Lung (tissue), 11 donors: ENCODE measurements at regions not wholly inside any gene's neighbourhood (a gene's known extent, or its start where the extent isn't known, plus 50 kb on each side); places are given as distances from the start of the nearest gene placed in this dataset.

Experiments
- ATAC-seq: fragments of 200-7000 bp; cut with Tn5 transposase; one replicate; pipeline ENCODE4 v1.9.1; 2020; ENCODE audit warnings: moderate number of reproducible peaks; ENCODE audit not compliant: insufficient read depth, low FRiP score
- DNase-seq, 3 donors: peaks; one replicate each; pipeline ENCODE4 v3.0.0-alpha.2; 2013 to 2017
- H3K27ac ChIP-seq, 2 donors: one replicate each; pipeline ENCODE4 v1.5.1; 2013; ENCODE audit warnings: mild to moderate bottlenecking in 2 of 2, moderate library complexity in 2 of 2, control low read depth in 1 of 2, inconsistent platforms in 1 of 2, low read depth in 1 of 2, low read length in 1 of 2
- H3K27me3 ChIP-seq, 3 donors: one replicate each; pipeline ENCODE4 v1.5.1; 2013; ENCODE audit warnings: low read length in 2 of 3; ENCODE audit not compliant: control insufficient read depth in 3 of 3, insufficient read depth in 3 of 3
- H3K36me3 ChIP-seq, 4 donors: one replicate each; pipeline ENCODE4 v1.5.1; 2013; ENCODE audit warnings: low read length in 4 of 4, mild to moderate bottlenecking in 1 of 4, moderate library complexity in 1 of 4; ENCODE audit not compliant: control insufficient read depth in 4 of 4, insufficient read depth in 4 of 4
- H3K4me1 ChIP-seq, 5 donors: one replicate each; pipeline ENCODE4 v1.5.1; 2013; ENCODE audit warnings: low read length in 5 of 5, mild to moderate bottlenecking in 2 of 5, moderate library complexity in 1 of 5; ENCODE audit not compliant: control insufficient read depth in 5 of 5, insufficient read depth in 5 of 5
- H3K4me3 ChIP-seq: one replicate; pipeline ENCODE4 v1.5.1; 2013; ENCODE audit warnings: mild to moderate bottlenecking, control low read depth, moderate library complexity
- H3K9ac ChIP-seq, 2 donors: one replicate each; pipeline ENCODE4 v1.5.1; 2013; ENCODE audit warnings: low read length in 2 of 2, control low read depth in 1 of 2; ENCODE audit not compliant: insufficient read depth in 1 of 2
- H3K9me3 ChIP-seq, 4 donors: one replicate each; pipeline ENCODE4 v1.5.1; 2013; ENCODE audit warnings: low read length in 3 of 4, mild to moderate bottlenecking in 1 of 4, moderate library complexity in 1 of 4; ENCODE audit not compliant: control insufficient read depth in 4 of 4, insufficient read depth in 3 of 4
- WGBS, 2 donors: extraction: QIAGEN DNeasy Blood & Tissue Kit; methylation state at CpG; one replicate each; pipeline ENCODE4 v1.1.7; 2013; 5-methylcytosine and 5-hydroxymethylcytosine counted together
- TF ChIP-seq, protein P1 (sequence below): IDR thresholded peaks from 2 replicates; pipeline ENCODE4 v1.5.1; 2012; ENCODE audit warnings: mild to moderate bottlenecking; ENCODE audit errors: control extremely low read depth, extremely low read depth
- donor health status: control.
- donor health status: control.
- donor health status: Bipolar disorder and iron deficiency.
- donor health status: healthy.
- donor health status: DM: yes; HTN: yes; CAD: no.

DNA sequence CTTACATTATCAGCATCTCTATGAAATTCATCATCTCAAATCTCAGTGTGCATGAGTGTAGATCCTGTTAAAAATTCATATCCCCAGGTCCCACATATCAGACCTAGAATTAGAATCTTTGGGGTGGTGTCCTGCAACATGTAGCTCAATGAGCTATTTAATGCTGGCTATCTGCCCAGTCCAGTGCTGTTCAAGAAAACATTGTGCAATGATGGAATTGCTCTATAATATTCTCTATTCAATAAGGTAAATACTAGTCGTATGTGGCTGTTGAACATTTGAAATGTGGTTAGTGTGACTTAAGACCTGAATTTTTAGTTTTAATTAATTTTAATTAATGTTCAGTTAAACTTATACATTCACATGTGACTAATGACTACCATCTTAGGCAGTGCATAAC lies 127.4 kb downstream of the NOL4 start:
- Histone ChIP-seq H3K9ac (no peak overlapping the region), H3K27ac (no peak overlapping the region), H3K4me3 (no peak overlapping the region), H3K4me1 (no peaks in the 10 kb centered on the region), H3K36me3 (no peaks in the 10 kb centered on the region), H3K27me3 (no peaks in the 10 kb centered on the region), H3K9me3 (no peaks in the 10 kb centered on the region)
- ATAC-seq (no peak), DNase-seq (peak in 1 of 3 donors; percentile 44)
- TF ChIP-seq, protein P1, sequence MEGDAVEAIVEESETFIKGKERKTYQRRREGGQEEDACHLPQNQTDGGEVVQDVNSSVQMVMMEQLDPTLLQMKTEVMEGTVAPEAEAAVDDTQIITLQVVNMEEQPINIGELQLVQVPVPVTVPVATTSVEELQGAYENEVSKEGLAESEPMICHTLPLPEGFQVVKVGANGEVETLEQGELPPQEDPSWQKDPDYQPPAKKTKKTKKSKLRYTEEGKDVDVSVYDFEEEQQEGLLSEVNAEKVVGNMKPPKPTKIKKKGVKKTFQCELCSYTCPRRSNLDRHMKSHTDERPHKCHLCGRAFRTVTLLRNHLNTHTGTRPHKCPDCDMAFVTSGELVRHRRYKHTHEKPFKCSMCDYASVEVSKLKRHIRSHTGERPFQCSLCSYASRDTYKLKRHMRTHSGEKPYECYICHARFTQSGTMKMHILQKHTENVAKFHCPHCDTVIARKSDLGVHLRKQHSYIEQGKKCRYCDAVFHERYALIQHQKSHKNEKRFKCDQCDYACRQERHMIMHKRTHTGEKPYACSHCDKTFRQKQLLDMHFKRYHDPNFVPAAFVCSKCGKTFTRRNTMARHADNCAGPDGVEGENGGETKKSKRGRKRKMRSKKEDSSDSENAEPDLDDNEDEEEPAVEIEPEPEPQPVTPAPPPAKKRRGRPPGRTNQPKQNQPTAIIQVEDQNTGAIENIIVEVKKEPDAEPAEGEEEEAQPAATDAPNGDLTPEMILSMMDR: no peak
- WGBS, 2 donors: 44 to 67% methylated on average over 1 of the region's 1 CpG

DNA sequence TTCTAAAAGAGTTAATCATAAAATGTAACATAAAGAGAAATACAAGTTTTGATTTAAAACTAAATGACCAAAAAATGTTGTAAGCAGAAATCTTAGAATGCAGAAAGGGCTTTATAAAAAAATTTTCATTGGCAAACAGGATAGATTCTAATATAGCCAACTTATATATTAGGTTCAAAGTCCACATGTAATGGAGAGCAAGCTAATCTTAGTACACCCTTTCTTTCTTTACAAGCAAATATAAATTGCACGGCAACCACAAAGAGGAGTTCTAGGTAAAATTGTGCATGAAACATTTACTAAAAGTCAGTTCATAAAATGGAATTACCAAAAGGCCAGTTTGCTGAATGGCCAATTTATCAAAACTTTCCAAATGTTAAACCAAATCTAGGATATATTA lies 130.6 kb downstream of the NOL4 start:
- TF ChIP-seq, protein P1: no peak
- 76 to 91% methylated on average over 1 of the region's 1 CpG for WGBS, 2 donors

DNA sequence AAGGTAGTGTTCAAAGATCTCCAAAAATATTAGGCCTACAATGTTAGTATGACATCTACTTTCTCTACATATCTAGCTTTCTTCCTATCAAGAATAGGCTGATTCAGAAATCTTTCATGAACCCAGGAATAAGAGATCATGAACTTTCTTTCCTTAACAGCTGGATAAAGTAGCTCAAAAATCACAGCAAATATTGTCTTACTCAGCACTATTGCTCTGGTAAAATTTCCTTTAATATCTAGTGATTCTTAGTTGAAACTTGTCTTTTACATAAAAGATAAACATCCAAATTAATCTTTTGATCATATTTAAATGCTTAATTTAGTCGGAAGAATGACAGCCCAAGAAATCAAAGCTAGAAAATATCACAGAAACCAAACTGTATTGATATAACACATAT lies 131.9 kb downstream of the NOL4 start:
- TF ChIP-seq, protein P1: no peak
- WGBS, 2 donors: 82 to 84% methylated on average over 1 of the region's 1 CpG

More for the DNA sequence above, 130.6 kb downstream of the NOL4 start:
- Histone ChIP-seq H3K27me3 (no peaks in the 10 kb centered on the region), H3K4me3 (no peak overlapping the region), H3K9ac (no peak overlapping the region), H3K4me1 (no peaks in the 10 kb centered on the region), H3K27ac (no peak overlapping the region), H3K36me3 (no peaks in the 10 kb centered on the region), H3K9me3 (no peaks in the 10 kb centered on the region)
- ATAC-seq (no peak), DNase-seq (no peak)

DNA sequence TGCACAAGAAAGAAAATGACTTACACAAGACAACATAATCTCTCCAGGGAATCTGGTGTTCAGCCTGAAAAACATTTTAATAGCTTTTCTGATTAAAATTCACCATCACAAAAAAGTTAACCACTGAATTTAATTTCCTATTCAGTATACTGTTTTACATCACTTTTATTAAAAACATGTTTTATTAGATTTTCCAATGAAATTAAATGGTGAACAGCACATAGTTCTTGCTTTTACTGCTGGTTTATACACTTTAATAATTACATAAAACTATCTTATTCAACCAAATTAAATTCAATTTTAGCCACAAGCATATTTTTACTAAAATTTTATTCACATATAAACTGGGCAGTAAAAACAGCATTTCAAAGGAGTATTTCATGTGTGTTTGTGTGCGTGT lies 138.3 kb downstream of the NOL4 start:
- H3K27ac ChIP-seq: no peak overlapping the region
- no peak overlapping the region for H3K4me3 ChIP-seq
- H3K36me3 ChIP-seq: no peaks in the 10 kb centered on the region
- DNase-seq: no peak
- 5 to 42% methylated on average over 1 of the region's 1 CpG for WGBS, 2 donors
- no peak for ATAC-seq
- no peaks in the 10 kb centered on the region for H3K4me1 ChIP-seq
- H3K9ac ChIP-seq: no peak overlapping the region
- no peaks in the 10 kb centered on the region for H3K9me3 ChIP-seq
- H3K27me3 ChIP-seq: no peaks in the 10 kb centered on the region
- TF ChIP-seq, protein P1: no peak

More for the DNA sequence above, 131.9 kb downstream of the NOL4 start:
- ATAC-seq (no peak), DNase-seq (no peak)
- H3K9ac ChIP-seq: no peak overlapping the region
- no peak overlapping the region for H3K4me3 ChIP-seq
- no peaks in the 10 kb centered on the region for H3K27me3 ChIP-seq
- H3K9me3 ChIP-seq: no peaks in the 10 kb centered on the region
- no peaks in the 10 kb centered on the region for H3K4me1 ChIP-seq
- H3K27ac ChIP-seq: no peak overlapping the region
- no peaks in the 10 kb centered on the region for H3K36me3 ChIP-seq
